ENCODE measurements at regions not wholly inside any gene's neighbourhood (a gene's known extent, or its start where the extent isn't known, plus 50 kb on each side); places are given as distances from the start of the nearest gene placed in this dataset.

DNA sequence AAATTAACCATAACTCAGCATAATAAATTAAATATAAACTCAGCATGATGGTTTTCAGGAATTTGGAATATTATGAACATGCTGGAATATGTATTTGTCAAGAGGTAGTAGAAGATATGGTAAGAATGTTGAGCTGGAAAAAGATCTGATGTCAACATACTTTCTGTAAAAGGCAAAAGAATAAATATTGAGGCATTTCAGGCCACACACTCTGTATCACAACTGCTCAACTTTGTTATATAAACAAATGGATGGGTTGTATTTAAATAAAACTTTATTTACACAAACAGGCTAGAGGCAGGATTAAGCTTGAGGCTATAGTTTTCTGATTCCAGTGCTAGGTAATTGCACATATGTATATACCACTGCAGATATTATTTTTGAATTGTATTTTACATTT, 1409.4 kb downstream of the MRPL39 start:
- Histone ChIP-seq H3K27me3 (ENCODE audit: insufficient read depth, low read depth) (no peaks in the 10 kb centered on the region), H3K4me1 (ENCODE audit: low read depth, poor library complexity, severe bottlenecking) (peaks cover 14% of the 10 kb centered on the region), H2AFZ (ENCODE audit: low read depth) (no peak overlapping the region), H3K27ac (no peak overlapping the region), H3K36me3 (ENCODE audit: insufficient read depth) (no peaks in the 10 kb centered on the region), H3K79me2 (ENCODE audit: insufficient read depth, low read depth) (no peaks in the 10 kb centered on the region), H3K4me3 (IDR thresholded peaks at IDR 0.05; ENCODE audit: insufficient read depth, low read depth, low read length) (no peak overlapping the region), H3K4me2 (no peak overlapping the region), H3K9ac (no peak overlapping the region), H4K20me1 (ENCODE audit: insufficient read depth) (no peaks in the 10 kb centered on the region)
- TF ChIP-seq, protein P1, sequence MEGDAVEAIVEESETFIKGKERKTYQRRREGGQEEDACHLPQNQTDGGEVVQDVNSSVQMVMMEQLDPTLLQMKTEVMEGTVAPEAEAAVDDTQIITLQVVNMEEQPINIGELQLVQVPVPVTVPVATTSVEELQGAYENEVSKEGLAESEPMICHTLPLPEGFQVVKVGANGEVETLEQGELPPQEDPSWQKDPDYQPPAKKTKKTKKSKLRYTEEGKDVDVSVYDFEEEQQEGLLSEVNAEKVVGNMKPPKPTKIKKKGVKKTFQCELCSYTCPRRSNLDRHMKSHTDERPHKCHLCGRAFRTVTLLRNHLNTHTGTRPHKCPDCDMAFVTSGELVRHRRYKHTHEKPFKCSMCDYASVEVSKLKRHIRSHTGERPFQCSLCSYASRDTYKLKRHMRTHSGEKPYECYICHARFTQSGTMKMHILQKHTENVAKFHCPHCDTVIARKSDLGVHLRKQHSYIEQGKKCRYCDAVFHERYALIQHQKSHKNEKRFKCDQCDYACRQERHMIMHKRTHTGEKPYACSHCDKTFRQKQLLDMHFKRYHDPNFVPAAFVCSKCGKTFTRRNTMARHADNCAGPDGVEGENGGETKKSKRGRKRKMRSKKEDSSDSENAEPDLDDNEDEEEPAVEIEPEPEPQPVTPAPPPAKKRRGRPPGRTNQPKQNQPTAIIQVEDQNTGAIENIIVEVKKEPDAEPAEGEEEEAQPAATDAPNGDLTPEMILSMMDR (conservative IDR thresholded peaks at IDR 0.05; ENCODE audit: low read depth, low read length) = no peak

- no peak overlapping the region for H3K4me2 ChIP-seq
- TF ChIP-seq, protein P1 (conservative IDR thresholded peaks at IDR 0.05; ENCODE audit: low read depth, low read length) = no peak
- H4K20me1 ChIP-seq (ENCODE audit: insufficient read depth) = no peaks in the 10 kb centered on the region
- no peak overlapping the region for H3K9ac ChIP-seq
- peaks cover 14% of the 10 kb centered on the region for H3K4me1 ChIP-seq (ENCODE audit: low read depth, poor library complexity, severe bottlenecking)
- H3K4me3 ChIP-seq (IDR thresholded peaks at IDR 0.05; ENCODE audit: insufficient read depth, low read depth, low read length) = no peak overlapping the region
- H3K79me2 ChIP-seq (ENCODE audit: insufficient read depth, low read depth) = no peaks in the 10 kb centered on the region
- no peaks in the 10 kb centered on the region for H3K36me3 ChIP-seq (ENCODE audit: insufficient read depth)
- H2AFZ ChIP-seq (ENCODE audit: low read depth) = no peak overlapping the region
- H3K27me3 ChIP-seq (ENCODE audit: insufficient read depth, low read depth) = no peaks in the 10 kb centered on the region
- no peak overlapping the region for H3K27ac ChIP-seq
Observed at GRCh38 chr21:24197132-24197643, 1410.1 kb downstream of the MRPL39 start.

DNA sequence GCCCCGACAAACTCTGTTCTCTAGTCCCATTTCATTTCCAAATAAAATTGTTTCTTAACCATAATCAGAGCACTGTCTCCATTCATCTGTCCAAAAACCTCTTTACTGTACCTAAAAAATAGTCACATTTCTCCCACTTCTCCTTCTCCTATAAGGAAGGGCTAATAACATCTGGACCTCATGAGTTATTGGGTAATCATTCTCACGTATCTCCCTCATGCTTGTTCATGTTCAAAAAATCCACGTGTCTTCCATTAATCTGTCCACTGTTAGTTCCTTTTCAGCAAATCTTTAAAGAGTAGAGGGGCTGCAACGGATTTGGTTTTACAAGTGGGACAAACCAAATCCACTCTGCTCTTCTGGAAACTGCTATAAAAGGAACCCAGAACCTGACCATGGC, 1418.8 kb downstream of the MRPL39 start:
- no peaks in the 10 kb centered on the region for H3K4me1 ChIP-seq (ENCODE audit: low read depth, poor library complexity, severe bottlenecking)
- H4K20me1 ChIP-seq (ENCODE audit: insufficient read depth) = no peaks in the 10 kb centered on the region
- no peak overlapping the region for H2AFZ ChIP-seq (ENCODE audit: low read depth)
- H3K9ac ChIP-seq = no peak overlapping the region
- H3K79me2 ChIP-seq (ENCODE audit: insufficient read depth, low read depth) = no peaks in the 10 kb centered on the region
- H3K4me2 ChIP-seq = no peak overlapping the region
- TF ChIP-seq, protein P1 (conservative IDR thresholded peaks at IDR 0.05; ENCODE audit: low read depth, low read length) = no peak
- no peak overlapping the region for H3K27ac ChIP-seq
- no peak overlapping the region for H3K4me3 ChIP-seq (IDR thresholded peaks at IDR 0.05; ENCODE audit: insufficient read depth, low read depth, low read length)
- no peaks in the 10 kb centered on the region for H3K36me3 ChIP-seq (ENCODE audit: insufficient read depth)
- H3K27me3 ChIP-seq (ENCODE audit: insufficient read depth, low read depth) = no peaks in the 10 kb centered on the region

GRCh38 chr21:24183077-24183476, 1424.2 kb downstream of the MRPL39 start:
- no peak overlapping the region for H3K27ac ChIP-seq
- no peak overlapping the region for H3K9ac ChIP-seq
- no peak overlapping the region for H3K4me2 ChIP-seq
- H3K36me3 ChIP-seq (ENCODE audit: insufficient read depth) = no peaks in the 10 kb centered on the region
- H3K79me2 ChIP-seq (ENCODE audit: insufficient read depth, low read depth) = no peaks in the 10 kb centered on the region
- no peak overlapping the region for H2AFZ ChIP-seq (ENCODE audit: low read depth)
- no peaks in the 10 kb centered on the region for H4K20me1 ChIP-seq (ENCODE audit: insufficient read depth)
- no peaks in the 10 kb centered on the region for H3K27me3 ChIP-seq (ENCODE audit: insufficient read depth, low read depth)
- no peaks in the 10 kb centered on the region for H3K4me1 ChIP-seq (ENCODE audit: low read depth, poor library complexity, severe bottlenecking)
- TF ChIP-seq, protein P1 (conservative IDR thresholded peaks at IDR 0.05; ENCODE audit: low read depth, low read length) = no peak
- H3K4me3 ChIP-seq (IDR thresholded peaks at IDR 0.05; ENCODE audit: insufficient read depth, low read depth, low read length) = no peak overlapping the region
